GM19324 (cell line): ENCODE measurements at regions not wholly inside any gene's neighbourhood (a gene's known extent, or its start where the extent isn't known, plus 50 kb on each side); places are given as distances from the start of the nearest gene placed in this dataset.

Experiments used
- ATAC-seq: cut with Tn5 transposase; IDR thresholded peaks from one replicate; pipeline ENCODE4 v1.9.1; 2021; ENCODE audit warnings: mild to moderate bottlenecking, moderate library complexity; ENCODE audit not compliant: unreplicated experiment, low FRiP score

GRCh38 chr13:40231311-40231710 lies 435.1 kb downstream of the FOXO1 start:
- ATAC-seq = no peak

- no peak for ATAC-seq
These were observed 434.7 kb downstream of the FOXO1 start for GRCh38 chr13:40231751-40232150.

DNA sequence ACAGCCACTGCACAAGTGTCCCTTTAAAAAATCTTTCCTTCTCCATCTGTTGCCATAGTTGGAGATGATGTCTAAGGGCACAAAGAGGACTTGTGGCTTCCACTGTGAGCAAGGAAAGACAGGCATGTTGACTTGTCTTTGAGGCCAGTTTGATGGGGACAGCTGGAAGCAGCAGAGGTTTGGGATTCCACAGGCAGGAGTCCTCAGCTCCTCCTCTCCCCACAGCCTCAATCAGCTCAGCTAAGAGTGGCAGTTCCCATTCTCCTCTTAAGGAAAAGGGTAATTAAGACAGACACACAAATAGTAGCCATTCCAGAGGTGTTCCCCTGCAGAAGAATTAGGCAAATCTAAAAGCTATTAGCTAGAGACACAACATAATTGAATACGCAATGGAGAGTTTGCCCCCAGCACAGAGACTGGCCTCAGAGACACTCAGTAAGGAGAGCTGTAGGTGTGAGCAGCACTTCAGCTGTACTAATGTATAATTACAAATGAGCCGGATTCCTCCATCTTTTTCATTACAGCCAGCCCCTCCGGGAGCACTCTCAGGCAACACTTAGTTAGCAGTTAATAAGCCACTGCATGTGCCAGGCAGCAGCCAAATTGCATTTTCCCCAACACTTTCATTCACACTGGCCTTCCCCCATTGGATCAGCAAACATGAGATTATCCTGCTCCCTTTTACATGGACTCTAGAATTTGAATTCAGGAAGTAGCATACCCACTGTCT lies 434.0 kb downstream of the FOXO1 start:
- no peak for ATAC-seq

- ATAC-seq = no peak
These were observed 432.7 kb downstream of the FOXO1 start for GRCh38 chr13:40233731-40234195.

GRCh38 chr13:40235160-40235796 lies 431.2 kb downstream of the FOXO1 start:
- no peak for ATAC-seq

GRCh38 chr13:40236566-40237168 lies 429.8 kb downstream of the FOXO1 start:
- ATAC-seq = no peak

DNA sequence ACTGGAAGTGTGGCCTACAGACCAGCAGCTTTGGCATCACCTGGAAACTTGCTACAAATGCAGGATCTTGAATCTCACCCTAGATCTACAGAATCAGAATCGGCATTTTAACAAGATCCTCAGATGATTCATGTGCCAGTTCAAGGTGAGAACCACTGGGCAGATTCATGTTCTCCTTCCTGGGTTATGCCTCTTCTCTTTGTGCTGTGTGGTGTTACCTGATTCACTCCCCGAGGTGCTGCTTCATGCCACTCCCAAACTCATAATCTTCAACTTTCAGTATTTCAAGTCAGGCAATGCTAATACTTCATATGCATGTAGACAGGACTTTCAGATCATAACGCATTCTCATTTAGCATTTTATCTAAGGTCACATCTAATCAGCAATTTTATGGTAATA lies 427.7 kb downstream of the FOXO1 start:
- no peak for ATAC-seq

DNA sequence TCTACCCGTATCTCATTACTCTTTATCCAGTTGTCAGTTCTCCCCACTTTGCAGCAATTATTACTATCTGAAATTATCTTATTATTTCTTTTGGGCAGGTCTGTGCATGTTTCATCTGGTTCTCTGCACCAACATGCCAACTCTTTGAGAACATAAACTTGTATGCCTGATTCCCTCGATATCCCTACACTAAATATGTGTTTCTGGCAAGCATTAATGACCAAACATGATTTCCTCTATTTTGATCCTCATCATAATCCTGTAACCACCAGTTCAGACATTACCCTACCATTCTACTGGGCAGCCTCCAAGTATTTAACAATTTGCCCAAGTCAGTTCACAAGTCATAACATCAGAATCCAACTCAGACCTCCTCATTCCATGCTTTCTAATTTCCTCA lies 426.1 kb downstream of the FOXO1 start:
- no peak for ATAC-seq

GRCh38 chr13:40241125-40241798 lies 425.2 kb downstream of the FOXO1 start:
- ATAC-seq = no peak

DNA sequence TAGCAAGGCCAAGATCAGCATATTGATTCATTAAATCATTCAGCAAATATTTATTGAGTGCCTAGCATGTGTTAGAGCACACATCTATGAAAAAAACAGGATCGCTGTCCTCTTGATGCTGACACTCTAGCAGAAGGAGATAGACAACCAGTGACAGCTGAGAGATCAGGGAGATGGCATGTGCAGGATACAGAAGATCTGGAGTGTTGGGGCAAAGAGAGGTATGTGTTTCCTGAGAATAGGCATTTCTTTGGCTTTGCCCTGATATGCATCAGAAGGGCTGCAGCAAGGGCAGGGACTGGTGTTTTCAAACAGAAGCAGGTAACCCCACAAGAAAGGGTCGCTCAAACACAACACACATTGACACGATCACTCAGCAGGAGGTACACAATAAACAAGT lies 423.4 kb downstream of the FOXO1 start:
- no peak for ATAC-seq

GRCh38 chr13:40243982-40244381 lies 422.5 kb downstream of the FOXO1 start:
- no peak for ATAC-seq

DNA sequence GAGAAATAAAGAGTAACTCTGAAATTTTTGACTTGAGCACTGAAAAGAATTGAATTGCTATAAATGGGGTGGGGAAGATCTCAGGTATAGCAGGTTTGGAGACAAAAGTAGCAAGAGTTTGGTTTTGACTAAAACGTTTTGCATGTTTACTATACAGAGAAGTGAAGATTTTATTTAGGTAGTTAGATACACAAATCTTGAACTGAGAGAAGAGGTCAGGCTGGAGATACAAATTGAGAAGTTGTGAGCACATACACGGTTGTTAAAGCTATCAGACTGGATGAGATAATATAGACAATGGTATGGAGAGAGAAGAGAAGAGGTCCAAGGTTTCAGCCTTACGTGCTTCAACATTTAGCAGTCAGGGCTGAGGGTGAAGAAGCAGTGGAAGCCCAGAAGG lies 420.9 kb downstream of the FOXO1 start:
- ATAC-seq = no peak

- ATAC-seq = no peak
These were observed 418.6 kb downstream of the FOXO1 start for GRCh38 chr13:40247845-40248244.

- no peak for ATAC-seq
These were observed 415.0 kb downstream of the FOXO1 start for GRCh38 chr13:40251343-40252032.

GRCh38 chr13:40252241-40252640 lies 414.2 kb downstream of the FOXO1 start:
- no peak for ATAC-seq

- no peak for ATAC-seq
These were observed 413.8 kb downstream of the FOXO1 start for GRCh38 chr13:40252676-40253075.

DNA sequence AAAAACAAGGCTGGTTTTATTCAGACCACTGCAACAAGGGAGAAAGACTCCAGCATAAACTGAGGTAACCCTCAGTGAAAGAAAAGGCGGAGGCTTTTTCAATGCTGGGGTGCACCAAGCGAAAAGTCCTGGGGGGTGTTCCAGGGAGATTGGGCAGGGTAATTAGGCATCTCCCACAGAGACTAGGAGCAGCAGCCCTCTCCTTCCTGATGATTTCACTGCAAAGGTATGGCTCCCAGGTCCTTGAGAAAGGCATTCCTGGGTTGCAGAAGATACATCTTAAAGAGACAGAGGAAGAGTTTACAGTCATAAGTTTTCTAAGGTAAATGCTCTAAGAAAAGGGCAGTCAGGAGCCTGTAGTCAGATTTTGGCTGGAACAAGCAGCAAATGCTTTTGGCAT lies 412.0 kb downstream of the FOXO1 start:
- no peak for ATAC-seq

DNA sequence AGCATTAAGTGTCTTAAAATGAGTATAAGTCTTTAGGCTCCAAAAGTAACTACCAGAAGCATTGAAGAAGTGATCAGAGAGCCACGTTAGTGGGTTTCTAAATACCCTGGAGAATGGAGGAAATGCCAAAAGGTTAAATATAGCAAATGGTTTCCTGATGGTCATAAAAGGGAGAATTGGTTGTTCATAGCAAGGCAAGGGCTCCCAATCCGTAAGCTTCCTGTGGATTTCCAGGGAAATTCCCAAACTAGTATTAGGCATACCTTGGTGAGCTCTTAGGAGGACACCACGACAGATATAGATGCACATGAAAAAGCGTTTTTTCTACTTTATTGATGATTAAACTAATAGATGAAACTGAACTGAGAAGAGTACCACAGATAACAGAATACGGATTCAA lies 410.9 kb downstream of the FOXO1 start:
- no peak for ATAC-seq

DNA sequence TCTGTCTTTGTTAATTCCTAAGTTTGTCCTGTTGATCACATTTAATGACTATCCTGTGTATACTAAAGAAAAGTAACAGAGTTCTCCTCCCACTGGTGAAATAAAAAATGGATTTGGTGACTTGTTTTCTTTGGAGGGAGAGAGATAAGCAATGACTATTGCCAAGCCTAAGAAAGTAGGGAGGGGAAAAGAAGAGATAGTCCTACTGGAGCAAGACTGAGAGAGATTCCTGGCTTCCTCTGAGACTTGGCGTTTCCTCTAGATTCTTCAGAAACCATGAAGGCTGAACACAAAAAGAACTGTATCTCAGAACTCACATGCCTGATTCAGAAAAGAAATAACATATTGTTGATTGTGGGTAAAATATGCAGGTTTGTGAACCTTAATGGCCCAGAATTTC lies 406.5 kb downstream of the FOXO1 start:
- no peak for ATAC-seq

GRCh38 chr13:40261336-40261735 lies 405.1 kb downstream of the FOXO1 start:
- ATAC-seq = no peak

GRCh38 chr13:40261947-40262346 lies 404.5 kb downstream of the FOXO1 start:
- no peak for ATAC-seq
